ENCODE measurements at regions not wholly inside any gene's neighbourhood (a gene's known extent, or its start where the extent isn't known, plus 50 kb on each side); places are given as distances from the start of the nearest gene placed in this dataset.

GRCh38 chr2:180482696-180483095 is 475.6 kb upstream of the CWC22 start:
- 97% methylated on average over 4 of the region's 4 CpGs; no CpG with 5 or more reads in 1 of the 2 experiments for WGBS, 2 experiments (ENCODE audit: insufficient coverage in 1 of 2, insufficient read length in 1 of 2)
- Histone ChIP-seq H3K9ac (ENCODE audit: extremely low read depth, low read length, poor library complexity, severe bottlenecking) (no peak overlapping the region), H3K4me1 (ENCODE audit: control insufficient read depth, insufficient read depth, low read length) (no peaks in the 10 kb centered on the region), H3K27ac (ENCODE audit: low read depth, low read length) (no peak overlapping the region), H3K4me3 (ENCODE audit: low read length) (no peak overlapping the region), H3K27me3 (ENCODE audit: control insufficient read depth, insufficient read depth, low read length, poor library complexity, severe bottlenecking) (no peaks in the 10 kb centered on the region), H3K36me3 (ENCODE audit: control insufficient read depth, insufficient read depth, low read length) (no peaks in the 10 kb centered on the region), H3K9me3 (ENCODE audit: control insufficient read depth, low read length) (no peaks in the 10 kb centered on the region)
- H3K27me3 Mint-ChIP-seq (ENCODE audit: insufficient read depth), result no peaks in the 10 kb centered on the region
- H3K36me3 Mint-ChIP-seq (ENCODE audit: low read depth), result no peaks in the 10 kb centered on the region
- no peaks in the 10 kb centered on the region for H3K9me3 Mint-ChIP-seq
- H3K4me3 Mint-ChIP-seq, result no peak overlapping the region
- TF ChIP-seq CTCF (conservative IDR thresholded peaks at IDR 0.05), result no peak
- H3K4me1 Mint-ChIP-seq, result no peaks in the 10 kb centered on the region
- H3K27ac Mint-ChIP-seq, result no peak overlapping the region
- no peak for DNase-seq

GRCh38 chr2:180481998-180482397 is 474.9 kb upstream of the CWC22 start:
- Histone ChIP-seq H3K36me3 (ENCODE audit: control insufficient read depth, insufficient read depth, low read length) (no peaks in the 10 kb centered on the region), H3K4me3 (ENCODE audit: low read length) (no peak overlapping the region), H3K9ac (ENCODE audit: extremely low read depth, low read length, poor library complexity, severe bottlenecking) (no peak overlapping the region), H3K4me1 (ENCODE audit: control insufficient read depth, insufficient read depth, low read length) (no peaks in the 10 kb centered on the region), H3K27ac (ENCODE audit: low read depth, low read length) (no peak overlapping the region), H3K9me3 (ENCODE audit: control insufficient read depth, low read length) (no peaks in the 10 kb centered on the region), H3K27me3 (ENCODE audit: control insufficient read depth, insufficient read depth, low read length, poor library complexity, severe bottlenecking) (no peaks in the 10 kb centered on the region)
- 83 to 90% methylated on average over 1 to 2 of the region's 2 CpGs for WGBS, 2 experiments (ENCODE audit: insufficient coverage in 1 of 2, insufficient read length in 1 of 2)
- TF ChIP-seq CTCF (conservative IDR thresholded peaks at IDR 0.05), result no peak
- no peak overlapping the region for H3K4me3 Mint-ChIP-seq
- H3K27me3 Mint-ChIP-seq (ENCODE audit: insufficient read depth), result no peaks in the 10 kb centered on the region
- DNase-seq, result no peak
- no peaks in the 10 kb centered on the region for H3K4me1 Mint-ChIP-seq
- no peaks in the 10 kb centered on the region for H3K36me3 Mint-ChIP-seq (ENCODE audit: low read depth)
- no peaks in the 10 kb centered on the region for H3K9me3 Mint-ChIP-seq
- no peak overlapping the region for H3K27ac Mint-ChIP-seq

- no peak for TF ChIP-seq CTCF (conservative IDR thresholded peaks at IDR 0.05)
- H3K9me3 ChIP-seq (ENCODE audit: control insufficient read depth, low read length), result no peaks in the 10 kb centered on the region
- no peak overlapping the region for H3K27ac ChIP-seq (ENCODE audit: low read depth, low read length)
- no peaks in the 10 kb centered on the region for H3K4me1 Mint-ChIP-seq
- H3K27ac Mint-ChIP-seq, result no peak overlapping the region
- H3K9ac ChIP-seq (ENCODE audit: extremely low read depth, low read length, poor library complexity, severe bottlenecking), result no peak overlapping the region
- H3K4me3 ChIP-seq (ENCODE audit: low read length), result no peak overlapping the region
- H3K27me3 ChIP-seq (ENCODE audit: control insufficient read depth, insufficient read depth, low read length, poor library complexity, severe bottlenecking), result no peaks in the 10 kb centered on the region
- H3K4me3 Mint-ChIP-seq, result no peak overlapping the region
- no peaks in the 10 kb centered on the region for H3K9me3 Mint-ChIP-seq
- H3K4me1 ChIP-seq (ENCODE audit: control insufficient read depth, insufficient read depth, low read length), result no peaks in the 10 kb centered on the region
- no peaks in the 10 kb centered on the region for H3K36me3 Mint-ChIP-seq (ENCODE audit: low read depth)
- no peaks in the 10 kb centered on the region for H3K27me3 Mint-ChIP-seq (ENCODE audit: insufficient read depth)
- no peaks in the 10 kb centered on the region for H3K36me3 ChIP-seq (ENCODE audit: control insufficient read depth, insufficient read depth, low read length)
- DNase-seq, result no peak
These were observed 471.8 kb upstream of the CWC22 start for GRCh38 chr2:180478883-180479282.
